CD14-positive monocyte (primary cell): ENCODE measurements at regions not wholly inside any gene's neighbourhood (a gene's known extent, or its start where the extent isn't known, plus 50 kb on each side); places are given as distances from the start of the nearest gene placed in this dataset.

Source experiments
- DNase-seq, 3 donors: peaks; one replicate each; pipeline ENCODE4 v3.0.0-alpha.2; 2011 to 2022
- H2AFZ ChIP-seq: 2 replicates; pipeline ENCODE4 v1.6.0; 2012; ENCODE audit warnings: mild to moderate bottlenecking, low read depth, low read length, inconsistent platforms; ENCODE audit not compliant: insufficient read depth, poor library complexity, severe bottlenecking
- H3K27ac ChIP-seq, 2 donors: 1 replicate in 1 of 2; 2 replicates in 1 of 2; pipeline ENCODE4 v1.5.1; 2012 to 2013; ENCODE audit warnings: low read length in 2 of 2, control low read depth in 1 of 2, inconsistent platforms in 1 of 2, low read depth in 1 of 2, mild to moderate bottlenecking in 1 of 2
- H3K27me3 ChIP-seq, 2 donors: one replicate each; pipeline versions ENCODE4 v1.6.0 to v1.6.1; 2011 to 2013; ENCODE audit warnings: low read length in 2 of 2; ENCODE audit not compliant: control insufficient read depth in 2 of 2, insufficient read depth in 2 of 2
- H3K36me3 ChIP-seq, 2 donors: replicated peaks in 1 of 2; 1 replicate in 1 of 2; 2 replicates in 1 of 2; pipeline versions ENCODE4 v1.5.1 to v1.6.1; 2012 to 2013; ENCODE audit warnings: low read length in 2 of 2, control low read depth in 1 of 2, inconsistent platforms in 1 of 2, mild to moderate bottlenecking in 1 of 2; ENCODE audit not compliant: insufficient read depth in 2 of 2, control insufficient read depth in 1 of 2
- H3K4me1 ChIP-seq, 2 donors: 1 replicate in 1 of 2; 2 replicates in 1 of 2; pipeline versions ENCODE4 v1.5.1 to v1.6.1; 2012 to 2013; ENCODE audit warnings: low read length in 2 of 2, control low read depth in 1 of 2, inconsistent platforms in 1 of 2, mild to moderate bottlenecking in 1 of 2, moderate library complexity in 1 of 2; ENCODE audit not compliant: insufficient read depth in 2 of 2, control insufficient read depth in 1 of 2
- H3K4me2 ChIP-seq: replicated peaks from 2 replicates; pipeline ENCODE3; 2012; ENCODE audit warnings: low read length, moderate library complexity, mild to moderate bottlenecking; ENCODE audit not compliant: poor library complexity, severe bottlenecking; ENCODE audit errors: extremely low read depth
- H3K4me3 ChIP-seq, 3 experiments: fragments of 200-600 bp in 1 of 3; sonication (generic) in 1 of 3; replicated peaks in 1 of 3; 1 replicate in 2 of 3; 2 replicates in 1 of 3; pipeline ENCODE4 v1.5.1; 2011 to 2013; ENCODE audit warnings: low read length in 3 of 3, mild to moderate bottlenecking in 3 of 3, control low read depth in 2 of 3, low read depth in 2 of 3, inconsistent platforms in 1 of 3, moderate library complexity in 1 of 3
- H3K79me2 ChIP-seq: 2 replicates; pipeline ENCODE4 v1.6.0; 2012; ENCODE audit warnings: mild to moderate bottlenecking, control low read depth, inconsistent platforms, low read length, moderate library complexity; ENCODE audit not compliant: insufficient read depth
- H3K9ac ChIP-seq: 2 replicates; pipeline ENCODE4 v1.6.0; 2017; ENCODE audit warnings: low read length, mild to moderate bottlenecking; ENCODE audit not compliant: insufficient read depth, poor library complexity, severe bottlenecking
- H3K9me3 ChIP-seq, 2 donors: replicated peaks in 1 of 2; 1 replicate in 1 of 2; 2 replicates in 1 of 2; pipeline versions ENCODE4 v1.5.1 to v1.6.1; 2012 to 2013; ENCODE audit warnings: low read length in 2 of 2, control low read depth in 1 of 2; ENCODE audit not compliant: control insufficient read depth in 1 of 2, insufficient read depth in 1 of 2
- H4K20me1 ChIP-seq: 2 replicates; pipeline ENCODE4 v1.6.0; 2012; ENCODE audit warnings: mild to moderate bottlenecking, low read length, control low read depth, moderate library complexity; ENCODE audit not compliant: insufficient read depth
- H3K27ac Mint-ChIP-seq, 7 donors: one replicate each; pipeline ENCODE4 v1.8.0; 2020; ENCODE audit warnings: mild to moderate bottlenecking in 7 of 7, mixed read lengths in 7 of 7, moderate library complexity in 6 of 7, inconsistent platforms in 2 of 7
- H3K27me3 Mint-ChIP-seq, 3 donors: one replicate each; pipeline ENCODE4 v1.8.0; 2021 to 2022; ENCODE audit warnings: low read depth in 3 of 3, mild to moderate bottlenecking in 3 of 3, mixed read lengths in 3 of 3, moderate library complexity in 3 of 3, inconsistent platforms in 1 of 3
- H3K36me3 Mint-ChIP-seq, 2 donors: one replicate each; pipeline ENCODE4 v1.8.0; 2020; ENCODE audit warnings: mixed read lengths in 2 of 2, inconsistent platforms in 1 of 2, mild to moderate bottlenecking in 1 of 2
- H3K4me1 Mint-ChIP-seq: one replicate; pipeline ENCODE4 v1.8.0; 2020; ENCODE audit warnings: mild to moderate bottlenecking, mixed read lengths
- H3K4me3 Mint-ChIP-seq, 2 donors: one replicate each; pipeline ENCODE4 v1.8.0; 2020; ENCODE audit warnings: mild to moderate bottlenecking in 2 of 2, mixed read lengths in 2 of 2, moderate library complexity in 1 of 2
- H3K9me3 Mint-ChIP-seq, 7 donors: one replicate each; pipeline ENCODE4 v1.8.0; 2020 to 2022; ENCODE audit warnings: mixed read lengths in 7 of 7, mild to moderate bottlenecking in 6 of 7, moderate library complexity in 6 of 7, inconsistent platforms in 2 of 7
- CTCF ChIP-seq: fragments of 200-600 bp; IDR thresholded peaks from one replicate; pipeline ENCODE4 v1.8.0; 2022; ENCODE audit warnings: antibody characterized with exemption, mild to moderate bottlenecking
- WGBS: methylation state at CpG from one replicate; pipeline ENCODE4 v1.1.5; 2013; ENCODE audit warnings: missing lambda C conversion rate; ENCODE audit not compliant: insufficient coverage; 5-methylcytosine and 5-hydroxymethylcytosine counted together
- intact Hi-C, 2 donors: fragments of 100-400 bp; cut with micrococcal nuclease; formaldehyde crosslinking; loops; one replicate each; pipeline versions ENCODE4 v1.15.0 to v1.15.1; 2023

DNA sequence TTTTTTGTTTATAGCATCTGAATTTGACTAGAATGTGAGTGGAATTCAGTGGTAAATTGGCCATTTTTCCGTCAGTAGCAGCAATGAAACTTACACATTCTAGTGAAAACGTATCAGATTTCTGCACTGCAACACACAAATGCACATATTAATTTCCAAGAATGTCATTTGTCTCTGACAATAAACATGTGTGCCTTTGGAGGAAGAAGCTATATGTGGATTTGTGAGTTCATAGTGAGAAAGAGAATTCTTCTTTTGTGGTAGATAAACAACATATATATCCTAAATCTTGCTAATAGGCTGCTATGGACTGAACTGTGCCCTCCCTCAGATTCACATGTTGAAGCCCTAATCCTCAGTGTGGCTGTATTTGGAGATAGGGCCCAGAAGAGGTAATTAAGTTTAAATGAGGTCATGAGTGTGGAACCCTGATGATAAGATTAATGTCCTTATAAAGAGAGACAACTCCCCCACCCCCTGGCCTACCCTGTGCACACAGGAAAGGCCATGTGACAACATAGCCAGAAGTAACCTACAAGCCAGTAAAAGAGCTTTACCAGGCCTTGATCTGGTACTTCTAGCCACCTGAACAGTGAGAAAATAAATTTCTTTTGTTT, 200.2 kb upstream of the EYA4 start:
- no peaks in the 10 kb centered on the region for H3K36me3 Mint-ChIP-seq
- no peak overlapping the region for H3K27ac ChIP-seq
- no peaks in the 10 kb centered on the region for H3K4me1 ChIP-seq
- H3K79me2 ChIP-seq = no peaks in the 10 kb centered on the region
- no peak overlapping the region for H3K9ac ChIP-seq
- no peak for DNase-seq
- H3K4me2 ChIP-seq = no peak overlapping the region
- no peaks in the 10 kb centered on the region for H3K36me3 ChIP-seq
- H3K27me3 Mint-ChIP-seq = peaks cover 0 to 2% (median 0%) of the 10 kb centered on the region in 3 donors
- no peak overlapping the region for H3K4me3 Mint-ChIP-seq
- intact Hi-C loops = no loop called here
- no peaks in the 10 kb centered on the region for H3K9me3 Mint-ChIP-seq
- no peak overlapping the region for H3K27ac Mint-ChIP-seq
- TF ChIP-seq CTCF = no peak
- no peaks in the 10 kb centered on the region for H3K9me3 ChIP-seq
- H3K4me1 Mint-ChIP-seq = no peaks in the 10 kb centered on the region
- H2AFZ ChIP-seq = no peak overlapping the region
- H3K27me3 ChIP-seq = no peaks in the 10 kb centered on the region
- H3K4me3 ChIP-seq = no peak overlapping the region
- H4K20me1 ChIP-seq = no peaks in the 10 kb centered on the region
- no CpG with 5 or more reads among the region's 2 CpGs for WGBS

GRCh38 chr6:133042550-133043120, 198.5 kb upstream of the EYA4 start:
- Mint-ChIP-seq H3K27ac (no peak overlapping the region), H3K9me3 (no peaks in the 10 kb centered on the region), H3K36me3 (no peaks in the 10 kb centered on the region), H3K27me3 (peaks cover 0 to 3% (median 0%) of the 10 kb centered on the region in 3 donors), H3K4me1 (no peaks in the 10 kb centered on the region), H3K4me3 (no peak overlapping the region)
- Histone ChIP-seq H3K4me2 (no peak overlapping the region), H3K36me3 (no peaks in the 10 kb centered on the region), H3K27ac (no peak overlapping the region), H3K27me3 (no peaks in the 10 kb centered on the region), H2AFZ (no peak overlapping the region), H3K9me3 (no peaks in the 10 kb centered on the region), H3K79me2 (no peaks in the 10 kb centered on the region), H4K20me1 (no peaks in the 10 kb centered on the region), H3K4me3 (no peak overlapping the region), H3K9ac (no peak overlapping the region), H3K4me1 (no peaks in the 10 kb centered on the region)
- WGBS = 50% methylated on average over 1 of the region's 3 CpGs
- DNase-seq = no peak
- TF ChIP-seq CTCF = no peak
- intact Hi-C loops = no loop called here
